WTC11 (cell line): ENCODE measurements at regions not wholly inside any gene's neighbourhood (a gene's known extent, or its start where the extent isn't known, plus 50 kb on each side); places are given as distances from the start of the nearest gene placed in this dataset.

ENCODE experiments used
- CTCF ChIP-seq: fragments of 200-600 bp; IDR thresholded peaks from 2 replicates; pipeline ENCODE4 v1.8.0; 2022; ENCODE audit warnings: antibody characterized with exemption
- ELF4 ChIP-seq: sonication (generic); formaldehyde crosslinking; IDR thresholded peaks from 2 replicates; pipeline ENCODE4 v1.8.1; 2022; ENCODE audit warnings: low read depth, mild to moderate bottlenecking, moderate library complexity, missing genetic modification reagents
- ETV6 ChIP-seq: sonication (generic); formaldehyde crosslinking; IDR thresholded peaks from 2 replicates; pipeline ENCODE4 v1.8.1; 2022; ENCODE audit warnings: mild to moderate bottlenecking, missing genetic modification reagents
- FOXK1 ChIP-seq: sonication (generic); formaldehyde crosslinking; IDR thresholded peaks from 2 replicates; pipeline ENCODE4 v1.8.0; 2022; ENCODE audit warnings: mild to moderate bottlenecking, moderate library complexity, missing genetic modification reagents
- GRHL2 ChIP-seq: fragments of 250-450 bp; sonication (Bioruptor Pico); IDR thresholded peaks from 2 replicates; pipeline ENCODE4 v1.8.0; 2022; ENCODE audit warnings: mild to moderate bottlenecking, moderate library complexity; ENCODE audit not compliant: insufficient replicate concordance, severe bottlenecking
- MLX ChIP-seq: sonication (generic); formaldehyde crosslinking; IDR thresholded peaks from 2 replicates; pipeline ENCODE4 v1.8.1; 2023; ENCODE audit warnings: mild to moderate bottlenecking, missing genetic modification reagents, moderate library complexity
- NR1H2 ChIP-seq: sonication (generic); formaldehyde crosslinking; IDR thresholded peaks from 2 replicates; pipeline ENCODE4 v1.9.0; 2021; ENCODE audit warnings: mild to moderate bottlenecking, moderate library complexity, missing genetic modification reagents
- NR3C1 ChIP-seq: sonication (generic); formaldehyde crosslinking; conservative IDR thresholded peaks from 2 replicates; pipeline ENCODE4 v1.8.1; 2023; ENCODE audit warnings: low read depth, mild to moderate bottlenecking, missing genetic modification reagents
- USF1 ChIP-seq: sonication (generic); formaldehyde crosslinking; IDR thresholded peaks from 2 replicates; pipeline ENCODE4 v1.8.0; 2022; ENCODE audit warnings: mild to moderate bottlenecking, missing genetic modification reagents
- ZNF281 ChIP-seq: sonication (generic); formaldehyde crosslinking; IDR thresholded peaks from 2 replicates; pipeline ENCODE4 v1.8.0; 2023; ENCODE audit warnings: mild to moderate bottlenecking, missing genetic modification reagents

- TF ChIP-seq ZNF281 (CRISPR knock-in tag) = no peak
- TF ChIP-seq ELF4 (CRISPR knock-in tag) = no peak
- no peak for TF ChIP-seq NR1H2
- no peak for TF ChIP-seq CTCF
- TF ChIP-seq MLX (CRISPR knock-in tag) = no peak
- no peak for TF ChIP-seq USF1 (CRISPR knock-in tag)
- no peak for TF ChIP-seq FOXK1 (CRISPR knock-in tag)
- no peak for TF ChIP-seq NR3C1 (CRISPR knock-in tag)
- no peak for TF ChIP-seq ETV6 (CRISPR knock-in tag)
- no peak for TF ChIP-seq GRHL2
These were observed 331.9 kb downstream of the MYCN start for GRCh38 chr2:16272038-16272788.
